NCI-H446 (cell line): ENCODE measurements at regions not wholly inside any gene's neighbourhood (a gene's known extent, or its start where the extent isn't known, plus 50 kb on each side); places are given as distances from the start of the nearest gene placed in this dataset.

Experiments used
- DNase-seq, 2 experiments: peaks; one replicate each; lab custom pipeline; 2025; lab: John Stamatoyannopoulos, UW

DNA sequence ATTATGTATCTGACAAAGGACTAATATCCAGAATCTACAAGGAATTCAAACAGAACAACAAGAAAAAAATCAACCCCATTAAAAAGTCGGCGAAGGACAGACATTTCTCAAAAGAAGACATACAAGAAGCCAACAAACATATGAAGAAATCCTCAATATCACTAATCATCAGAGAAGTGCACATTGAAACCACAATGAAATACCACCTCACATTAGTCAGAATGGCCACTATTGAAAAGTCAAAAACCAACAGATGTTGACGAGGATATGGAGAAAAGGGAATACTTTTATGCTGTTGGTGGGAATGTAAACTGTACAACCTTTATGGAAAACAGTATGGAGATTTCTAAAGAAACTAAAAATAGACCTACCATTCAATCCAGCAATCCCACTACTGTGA, 233.1 kb upstream of the PLSCR5 start:
- DNase-seq: no peak

DNA sequence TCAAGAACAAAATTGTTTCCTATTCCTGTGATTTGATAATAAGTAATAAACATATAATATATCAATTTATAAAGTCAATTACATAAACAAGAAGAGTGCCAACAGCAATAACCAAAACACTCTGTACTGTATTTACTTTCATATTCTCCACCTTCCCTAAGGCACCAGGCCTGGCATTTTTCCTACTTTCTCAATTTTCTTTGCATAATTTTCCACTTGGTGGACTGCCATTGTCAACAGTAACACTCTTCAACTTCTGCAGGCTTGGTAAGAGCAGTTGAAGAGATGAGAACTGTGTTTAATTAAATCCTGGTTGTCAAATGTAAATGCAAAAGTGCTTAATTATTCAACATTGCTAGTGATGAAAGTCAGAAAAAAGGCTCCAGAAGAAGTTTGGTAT, 229.8 kb upstream of the PLSCR5 start:
- DNase-seq: peak in 1 of 2 experiments; percentile 24

- DNase-seq: no peak
Measured at GRCh38 chr3:146832857-146833458, 227.8 kb upstream of the PLSCR5 start.

- DNase-seq: no peak
Measured at GRCh38 chr3:146831659-146832058, 226.5 kb upstream of the PLSCR5 start.

GRCh38 chr3:146830231-146830630, 225.1 kb upstream of the PLSCR5 start:
- DNase-seq: peak in 1 of 2 experiments; percentile 14

DNA sequence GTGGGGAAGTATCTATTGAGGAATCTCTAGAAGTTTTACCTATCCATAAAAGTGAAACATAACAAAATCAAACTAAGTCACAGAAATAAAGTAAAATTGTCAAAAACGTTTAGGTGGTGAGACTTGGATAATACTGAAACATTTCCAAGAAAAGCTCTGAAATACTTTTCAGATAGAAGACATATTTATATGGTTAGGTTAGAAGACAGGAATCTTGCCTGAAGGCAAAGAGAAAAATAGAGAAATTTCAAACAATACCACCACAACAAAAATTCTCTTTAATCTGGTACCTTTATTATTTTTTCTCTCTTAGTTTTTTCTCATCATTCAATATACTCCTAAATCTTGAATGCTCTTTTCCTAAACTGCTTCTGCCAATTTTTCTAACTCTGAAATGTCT, 222.7 kb upstream of the PLSCR5 start:
- DNase-seq: no peak

DNA sequence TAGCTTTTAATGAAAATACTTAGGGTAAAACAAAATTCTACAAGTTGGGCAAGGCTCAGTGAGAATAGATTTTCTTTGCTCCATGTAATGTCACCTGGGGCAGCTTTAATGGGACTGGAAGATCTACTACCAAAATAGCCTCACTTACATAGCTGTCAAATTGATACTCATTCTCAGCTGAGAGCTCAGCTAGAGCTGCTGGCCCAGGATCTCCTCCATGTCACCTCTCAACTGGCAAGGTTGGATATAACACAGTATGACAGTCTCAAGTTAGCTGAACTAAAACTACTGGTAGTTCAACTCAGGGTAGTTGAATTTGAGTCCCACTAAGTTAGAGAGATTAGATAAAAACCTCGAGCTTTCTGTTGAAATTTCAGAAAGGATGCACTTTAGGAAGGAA, 218.5 kb upstream of the PLSCR5 start:
- DNase-seq: no peak

DNA sequence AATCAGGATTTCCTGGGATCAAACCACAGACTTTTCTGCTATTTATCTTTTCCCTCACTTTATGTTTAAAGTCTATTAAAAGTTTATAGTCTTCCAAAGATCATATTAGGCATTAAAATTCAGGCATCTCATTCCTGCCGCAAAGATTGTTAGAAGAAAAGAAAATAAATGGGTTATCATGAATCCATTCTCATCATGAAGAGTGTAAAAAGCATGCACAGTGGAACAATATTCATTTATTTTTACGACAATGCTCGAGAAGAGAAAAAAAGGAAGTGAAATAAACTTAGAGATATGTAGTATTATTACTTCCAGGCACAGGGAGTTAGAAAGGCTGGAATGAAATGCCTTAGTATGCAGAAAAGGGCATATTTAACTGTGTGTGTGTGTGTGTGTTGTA, 213.7 kb upstream of the PLSCR5 start:
- no peak for DNase-seq

DNA sequence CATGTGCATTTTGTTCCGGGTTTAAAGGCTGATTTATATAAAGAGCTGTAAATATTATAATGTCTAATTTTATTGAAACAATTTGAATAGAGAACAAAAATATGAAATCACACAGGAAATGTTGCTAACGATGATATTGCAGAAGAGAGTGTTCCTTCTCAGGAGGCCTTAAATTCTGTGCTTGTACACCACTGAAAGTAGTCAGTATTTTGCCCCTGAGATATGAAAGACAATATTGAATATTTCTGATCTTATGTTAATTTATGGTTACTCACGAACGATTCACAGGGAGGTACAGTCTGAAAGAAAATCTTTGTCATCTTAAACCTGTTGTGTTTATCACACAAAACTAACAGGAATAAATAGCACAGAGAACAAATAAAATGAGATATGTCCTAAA, 213.2 kb upstream of the PLSCR5 start:
- DNase-seq: no peak

- peak in 1 of 2 experiments; percentile 52 for DNase-seq
Measured at GRCh38 chr3:146817704-146818103, 212.6 kb upstream of the PLSCR5 start.

DNA sequence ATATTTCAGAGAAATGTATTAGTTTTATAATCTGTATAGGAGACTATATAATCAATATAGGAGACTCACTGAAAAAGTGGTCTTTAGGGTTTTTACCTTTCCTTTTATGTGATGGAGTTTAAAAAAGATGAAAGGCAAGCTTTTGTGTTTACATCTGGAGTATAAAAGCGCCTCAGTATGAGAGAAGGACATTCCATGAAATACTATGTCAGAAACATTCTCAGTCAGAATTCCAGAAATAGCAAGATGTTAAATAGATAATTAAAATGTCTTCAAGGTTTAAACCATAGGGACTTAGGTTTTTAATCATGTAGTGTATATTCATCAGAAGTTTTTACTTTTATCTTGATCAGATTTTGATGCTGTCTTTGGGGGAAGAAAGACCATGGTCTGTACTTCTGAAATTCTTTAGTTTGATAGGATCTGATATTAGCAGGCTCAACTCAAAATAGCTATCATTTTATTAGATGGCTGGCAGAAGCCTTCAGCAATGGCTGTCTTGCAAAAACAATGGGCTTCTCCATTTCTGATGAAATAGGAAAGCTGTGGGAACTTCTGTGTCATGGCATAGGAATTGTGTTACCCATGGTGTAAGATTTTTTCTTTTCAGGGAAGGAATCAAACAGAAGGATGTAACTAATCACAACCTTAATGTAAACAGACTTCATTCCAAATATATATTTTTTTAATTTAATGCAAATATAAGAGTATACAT, 209.6 kb upstream of the PLSCR5 start:
- no peak for DNase-seq

- DNase-seq: peak in 1 of 2 experiments; percentile 22
Measured at GRCh38 chr3:146813496-146813895, 208.3 kb upstream of the PLSCR5 start.

GRCh38 chr3:146803745-146804144, 198.6 kb upstream of the PLSCR5 start:
- peak in 1 of 2 experiments; percentile 66 for DNase-seq

DNA sequence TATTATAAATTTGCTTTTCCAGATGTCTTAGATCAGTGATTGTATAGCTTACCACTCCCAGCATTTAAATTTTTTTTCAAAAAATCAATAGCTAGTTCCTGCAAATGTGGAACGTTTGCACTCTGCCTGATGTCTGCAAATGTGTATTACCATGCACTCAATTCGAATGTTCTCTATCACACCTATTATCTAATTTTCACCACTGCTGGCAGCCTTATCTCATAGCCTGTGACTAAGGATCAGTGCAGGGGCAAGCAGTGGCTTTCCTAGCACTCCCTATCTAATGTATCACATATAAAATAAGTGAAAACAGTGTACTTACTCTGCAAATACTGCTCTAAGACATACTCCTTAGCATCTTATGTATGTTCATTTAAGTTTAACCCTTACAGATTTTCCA, 196.3 kb upstream of the PLSCR5 start:
- DNase-seq: no peak

DNA sequence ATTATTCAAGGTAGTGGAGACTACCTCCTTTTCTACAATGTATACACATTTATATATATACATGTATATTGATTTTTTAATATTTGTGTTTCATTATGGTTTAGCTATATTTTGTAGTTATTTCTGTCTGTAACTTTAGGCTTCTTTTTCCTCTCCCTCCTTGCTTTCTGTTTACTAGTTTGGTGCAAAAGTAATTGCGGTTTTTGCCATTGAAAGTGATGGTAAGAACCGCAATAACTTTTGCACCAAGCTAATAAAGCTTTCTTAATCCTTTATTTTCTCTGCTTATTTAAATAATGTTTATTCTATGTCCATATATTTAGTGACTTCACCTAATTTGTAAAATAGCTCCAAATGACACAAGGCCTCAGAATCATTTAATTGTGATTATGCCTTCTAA, 195.3 kb upstream of the PLSCR5 start:
- no peak for DNase-seq

DNA sequence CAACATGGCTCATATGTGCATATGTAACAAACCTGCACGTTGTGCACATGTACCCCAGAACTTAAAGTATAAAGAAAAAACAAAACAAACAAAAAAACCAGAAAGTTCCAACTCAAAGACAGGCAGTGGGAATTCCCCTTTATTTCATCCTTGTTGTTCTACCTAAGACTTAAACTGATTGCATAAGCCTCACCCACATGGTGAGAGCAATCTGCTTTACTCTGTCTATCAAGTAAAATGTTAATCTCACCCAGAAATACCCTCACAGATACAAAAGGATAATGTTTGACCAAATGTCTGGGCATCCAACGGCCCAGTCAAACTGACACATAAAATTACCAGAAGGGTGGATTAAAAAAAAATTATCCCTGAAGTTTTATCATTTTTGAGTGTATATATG, 190.9 kb upstream of the PLSCR5 start:
- DNase-seq: no peak

- DNase-seq: no peak
Measured at GRCh38 chr3:146783446-146783845, 178.3 kb upstream of the PLSCR5 start.

DNA sequence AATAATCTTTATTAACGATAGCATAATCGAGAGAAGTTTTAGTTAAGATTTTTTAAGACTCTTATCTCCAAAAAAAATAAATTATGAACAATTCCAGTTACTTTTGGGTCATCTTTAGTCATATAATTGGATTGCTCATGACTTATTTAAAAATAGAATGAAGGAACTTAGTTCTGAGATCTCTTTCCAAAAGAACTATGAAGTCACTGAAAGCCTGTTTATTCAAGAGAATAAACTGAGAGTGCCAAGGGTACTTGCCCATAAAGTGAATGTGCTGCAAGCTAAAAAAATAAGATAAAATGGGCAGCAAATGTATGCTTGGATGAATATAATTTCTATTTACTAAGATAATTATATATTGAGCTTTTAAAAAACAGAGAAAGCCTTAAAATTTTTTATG, 176.5 kb upstream of the PLSCR5 start:
- DNase-seq: no peak

GRCh38 chr3:146781059-146781458, 175.9 kb upstream of the PLSCR5 start:
- DNase-seq: no peak

- DNase-seq: no peak
Measured at GRCh38 chr3:146780251-146780650, 175.1 kb upstream of the PLSCR5 start.

- no peak for DNase-seq
Measured at GRCh38 chr3:146777941-146778340, 172.8 kb upstream of the PLSCR5 start.

DNA sequence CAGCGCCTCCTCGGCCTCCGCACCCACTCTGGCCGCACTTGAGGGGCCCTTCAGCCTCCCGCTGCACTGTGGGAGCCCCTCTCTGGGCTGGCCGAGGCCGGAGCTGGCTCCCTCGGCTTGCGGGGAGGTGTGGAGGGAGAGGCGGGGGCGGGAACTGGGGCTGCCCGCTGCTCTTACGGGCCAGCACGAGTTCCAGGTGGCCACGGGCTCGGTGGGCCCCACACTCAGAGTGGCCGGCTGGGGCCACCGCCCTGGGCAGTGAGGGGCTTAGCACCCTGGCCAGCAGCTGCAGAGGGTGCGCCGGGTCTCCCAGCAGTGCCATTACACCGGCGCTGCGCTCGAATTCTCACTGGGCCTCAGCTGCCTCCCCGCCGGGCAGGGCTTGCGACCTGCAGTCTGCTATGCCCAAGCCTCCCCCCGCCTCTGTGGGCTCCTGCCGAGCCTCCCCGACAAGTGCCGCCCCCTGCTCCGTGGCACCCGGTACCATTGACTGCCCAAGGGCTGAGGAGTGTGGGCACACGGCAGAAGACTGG, 167.1 kb upstream of the PLSCR5 start:
- no peak for DNase-seq

- no peak for DNase-seq
Measured at GRCh38 chr3:146770881-146771280, 165.7 kb upstream of the PLSCR5 start.

- no peak for DNase-seq
Measured at GRCh38 chr3:146770301-146770700, 165.2 kb upstream of the PLSCR5 start.
